AG04449 (cell line): ENCODE measurements at regions not wholly inside any gene's neighbourhood (a gene's known extent, or its start where the extent isn't known, plus 50 kb on each side); places are given as distances from the start of the nearest gene placed in this dataset.

Source experiments
- CTCF ChIA-PET: fragments of 350-600 bp; formaldehyde crosslinking; extraction: SDS; loops from one replicate; lab custom pipeline; 2021; ENCODE audit warnings: antibody characterized with exemption; lab: Yijun Ruan, JAX
- POLR2A ChIA-PET: fragments of 400-600, 350-600 bp; formaldehyde crosslinking; extraction: SDS; loops from one replicate; lab custom pipeline; 2020; ENCODE audit warnings: antibody characterized with exemption, inconsistent platforms; lab: Yijun Ruan, JAX
- DNase-seq: peaks from one replicate; pipeline ENCODE4 v3.0.0-alpha.2; 2010; ENCODE audit warnings: low read depth, low spot score
- H3K4me3 ChIP-seq: 2 replicates; pipeline ENCODE4 v1.5.1; 2011; ENCODE audit warnings: low read depth, mild to moderate bottlenecking, control low read depth, low read length
- CTCF ChIP-seq: IDR thresholded peaks from one replicate; pipeline ENCODE4 v1.5.1; 2011; ENCODE audit warnings: mild to moderate bottlenecking, moderate library complexity, low read length, control low read depth, inconsistent platforms; ENCODE audit not compliant: insufficient read depth; ENCODE audit errors: missing control alignments

- H3K4me3 ChIP-seq, result no peak overlapping the region
- no peak for TF ChIP-seq CTCF
- DNase-seq, result no peak
- ChIA-PET POLR2A (no interaction called here), CTCF (no interaction called here)
Observed at GRCh38 chr2:221002101-221002685, 569.9 kb downstream of the EPHA4 start.

- ChIA-PET POLR2A (no interaction called here), CTCF (no interaction called here)
- DNase-seq, result no peak
- no peak overlapping the region for H3K4me3 ChIP-seq
- no peak for TF ChIP-seq CTCF
Observed at GRCh38 chr2:221005338-221005737, 566.8 kb downstream of the EPHA4 start.

- ChIA-PET CTCF (no interaction called here), POLR2A (no interaction called here)
- DNase-seq, result no peak
- no peak for TF ChIP-seq CTCF
- no peak overlapping the region for H3K4me3 ChIP-seq
Observed at GRCh38 chr2:221006084-221006483, 566.0 kb downstream of the EPHA4 start.

GRCh38 chr2:221016551-221016950, 555.6 kb downstream of the EPHA4 start:
- no peak for DNase-seq
- H3K4me3 ChIP-seq, result no peak overlapping the region
- CTCF ChIA-PET, result no interaction called here
- no peak for TF ChIP-seq CTCF
- POLR2A ChIA-PET, result no interaction called here

- no peak for DNase-seq
- ChIA-PET CTCF (no interaction called here), POLR2A (no interaction called here)
- no peak overlapping the region for H3K4me3 ChIP-seq
- no peak for TF ChIP-seq CTCF
Observed at GRCh38 chr2:221018262-221018661, 553.8 kb downstream of the EPHA4 start.

GRCh38 chr2:221019668-221020067, 552.4 kb downstream of the EPHA4 start:
- POLR2A ChIA-PET, result no interaction called here
- DNase-seq, result no peak
- TF ChIP-seq CTCF, result no peak
- CTCF ChIA-PET, result no interaction called here
- no peak overlapping the region for H3K4me3 ChIP-seq
